DND-41 (cell line): ENCODE measurements at regions not wholly inside any gene's neighbourhood (a gene's known extent, or its start where the extent isn't known, plus 50 kb on each side); places are given as distances from the start of the nearest gene placed in this dataset.

ENCODE experiments used
- ATAC-seq: fragments of 200-7000 bp; cut with Tn5 transposase; 3 replicates; pipeline ENCODE4 v1.9.1; 2021; ENCODE audit warnings: low read depth; ENCODE audit not compliant: insufficient read depth
- DNase-seq: peaks from one replicate; pipeline ENCODE4 v3.0.0-alpha.2; 2020
- H2AFZ ChIP-seq: 2 replicates; pipeline ENCODE4 v1.6.0; 2012; ENCODE audit warnings: low read depth, low read length
- H3K27ac ChIP-seq: 2 replicates; pipeline ENCODE4 v1.5.1; 2012; ENCODE audit warnings: low read length, inconsistent platforms
- H3K27me3 ChIP-seq: fragments of 200-600 bp; sonication (generic); 2 replicates; pipeline ENCODE4 v1.6.0; 2012; ENCODE audit warnings: low read length, mild to moderate bottlenecking, inconsistent platforms; ENCODE audit not compliant: insufficient read depth, poor library complexity
- H3K36me3 ChIP-seq: 2 replicates; pipeline ENCODE4 v1.5.1; 2012; ENCODE audit warnings: low read length, inconsistent platforms; ENCODE audit not compliant: insufficient read depth
- H3K4me1 ChIP-seq: 2 replicates; pipeline ENCODE4 v1.5.1; 2012; ENCODE audit warnings: mild to moderate bottlenecking, low read length; ENCODE audit not compliant: insufficient read depth
- H3K4me2 ChIP-seq: 2 replicates; pipeline ENCODE4 v1.6.0; 2012; ENCODE audit warnings: mild to moderate bottlenecking, moderate library complexity, low read length, inconsistent platforms; ENCODE audit not compliant: insufficient read depth
- H3K4me3 ChIP-seq, 2 experiments: fragments of 200-600 bp in 1 of 2; shearing (Covaris generic) in 1 of 2; 2 replicates each; pipeline ENCODE4 v1.5.1; 2012 to 2016; ENCODE audit warnings: inconsistent platforms in 2 of 2, low read length in 2 of 2, mild to moderate bottlenecking in 2 of 2, low read depth in 1 of 2, moderate library complexity in 1 of 2
- H3K79me2 ChIP-seq: 2 replicates; pipeline ENCODE4 v1.6.0; 2012; ENCODE audit warnings: low read length, inconsistent platforms; ENCODE audit not compliant: insufficient read depth
- H3K9ac ChIP-seq: 2 replicates; pipeline ENCODE4 v1.6.0; 2012; ENCODE audit warnings: low read depth, mild to moderate bottlenecking, inconsistent platforms, low read length, moderate library complexity
- H3K9me3 ChIP-seq: 2 replicates; pipeline ENCODE4 v1.5.1; 2012; ENCODE audit warnings: low read length, moderate library complexity, mild to moderate bottlenecking, inconsistent platforms; ENCODE audit not compliant: insufficient read depth, severe bottlenecking
- H4K20me1 ChIP-seq: 2 replicates; pipeline ENCODE4 v1.6.0; 2012; ENCODE audit warnings: low read length; ENCODE audit not compliant: insufficient read depth
- EZH2 ChIP-seq: IDR thresholded peaks from 3 replicates; pipeline ENCODE4 v1.6.1; 2012; ENCODE audit warnings: borderline replicate concordance, low read depth, mild to moderate bottlenecking, moderate library complexity, low read length, inconsistent platforms; ENCODE audit not compliant: severe bottlenecking
- TF ChIP-seq, protein P1 (sequence below): IDR thresholded peaks from 2 replicates; pipeline ENCODE4 v1.5.1; 2012; ENCODE audit warnings: borderline replicate concordance, low read length, moderate library complexity, mild to moderate bottlenecking; ENCODE audit not compliant: poor library complexity, severe bottlenecking; ENCODE audit errors: extremely low read depth

DNA sequence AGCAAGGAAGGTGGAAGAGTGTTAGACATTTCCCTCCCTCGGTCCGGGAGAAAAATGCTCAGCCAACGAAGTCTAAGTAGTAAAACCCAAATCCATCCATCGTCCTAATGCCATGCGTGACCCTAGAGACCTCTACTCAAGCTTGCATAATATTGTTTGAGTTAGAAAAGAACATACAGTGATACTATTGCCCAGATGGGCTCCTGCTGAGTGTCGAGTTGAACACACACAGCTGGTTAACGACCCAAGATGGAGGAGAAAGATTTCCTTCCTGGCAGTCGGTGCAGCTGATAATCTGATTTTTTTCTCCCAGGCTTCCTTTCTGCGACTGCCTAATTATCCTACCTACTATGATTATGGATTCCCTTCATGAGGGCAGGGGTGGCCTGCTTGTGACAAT is 164.4 kb upstream of the KCNG1 start:
- no peaks in the 10 kb centered on the region for H3K4me1 ChIP-seq
- ATAC-seq (no peak), DNase-seq (no peak)
- no peak overlapping the region for H2AFZ ChIP-seq
- no peaks in the 10 kb centered on the region for H3K36me3 ChIP-seq
- no peak for TF ChIP-seq EZH2
- TF ChIP-seq, protein P1, sequence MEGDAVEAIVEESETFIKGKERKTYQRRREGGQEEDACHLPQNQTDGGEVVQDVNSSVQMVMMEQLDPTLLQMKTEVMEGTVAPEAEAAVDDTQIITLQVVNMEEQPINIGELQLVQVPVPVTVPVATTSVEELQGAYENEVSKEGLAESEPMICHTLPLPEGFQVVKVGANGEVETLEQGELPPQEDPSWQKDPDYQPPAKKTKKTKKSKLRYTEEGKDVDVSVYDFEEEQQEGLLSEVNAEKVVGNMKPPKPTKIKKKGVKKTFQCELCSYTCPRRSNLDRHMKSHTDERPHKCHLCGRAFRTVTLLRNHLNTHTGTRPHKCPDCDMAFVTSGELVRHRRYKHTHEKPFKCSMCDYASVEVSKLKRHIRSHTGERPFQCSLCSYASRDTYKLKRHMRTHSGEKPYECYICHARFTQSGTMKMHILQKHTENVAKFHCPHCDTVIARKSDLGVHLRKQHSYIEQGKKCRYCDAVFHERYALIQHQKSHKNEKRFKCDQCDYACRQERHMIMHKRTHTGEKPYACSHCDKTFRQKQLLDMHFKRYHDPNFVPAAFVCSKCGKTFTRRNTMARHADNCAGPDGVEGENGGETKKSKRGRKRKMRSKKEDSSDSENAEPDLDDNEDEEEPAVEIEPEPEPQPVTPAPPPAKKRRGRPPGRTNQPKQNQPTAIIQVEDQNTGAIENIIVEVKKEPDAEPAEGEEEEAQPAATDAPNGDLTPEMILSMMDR = no peak
- no peaks in the 10 kb centered on the region for H4K20me1 ChIP-seq
- H3K9me3 ChIP-seq = no peaks in the 10 kb centered on the region
- no peaks in the 10 kb centered on the region for H3K79me2 ChIP-seq
- no peak overlapping the region for H3K27ac ChIP-seq
- no peak overlapping the region for H3K4me3 ChIP-seq
- no peak overlapping the region for H3K9ac ChIP-seq
- H3K27me3 ChIP-seq = peaks cover 9% of the 10 kb centered on the region
- no peak overlapping the region for H3K4me2 ChIP-seq

DNA sequence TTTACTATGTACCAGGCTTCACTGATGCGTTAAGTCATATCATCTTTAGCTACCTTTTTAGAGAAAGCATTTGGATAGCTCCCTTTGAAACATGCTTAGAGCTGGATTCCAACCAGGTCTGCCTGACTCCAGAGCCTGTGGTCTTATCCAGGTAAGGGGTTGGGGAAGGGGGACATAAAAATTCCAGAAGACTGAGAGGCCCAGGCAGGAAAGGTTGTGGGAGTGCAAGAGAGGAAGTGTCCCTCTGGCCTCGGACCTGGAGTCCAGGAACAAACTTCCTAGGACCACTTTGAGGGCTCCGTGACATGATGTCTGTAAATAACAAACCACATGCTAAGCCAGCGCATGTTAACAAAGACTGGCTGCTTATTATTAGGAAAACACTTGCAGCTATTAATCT is 163.0 kb upstream of the KCNG1 start:
- Histone ChIP-seq H3K36me3 (no peaks in the 10 kb centered on the region), H3K79me2 (no peaks in the 10 kb centered on the region), H2AFZ (no peak overlapping the region), H3K9me3 (no peaks in the 10 kb centered on the region), H3K4me1 (no peaks in the 10 kb centered on the region), H3K4me3 (no peak overlapping the region), H3K27me3 (peaks cover 9% of the 10 kb centered on the region), H3K27ac (no peak overlapping the region), H3K9ac (no peak overlapping the region), H4K20me1 (no peaks in the 10 kb centered on the region), H3K4me2 (no peak overlapping the region)
- TF ChIP-seq, protein P1 = no peak
- DNase-seq = no peak
- no peak for ATAC-seq

DNA sequence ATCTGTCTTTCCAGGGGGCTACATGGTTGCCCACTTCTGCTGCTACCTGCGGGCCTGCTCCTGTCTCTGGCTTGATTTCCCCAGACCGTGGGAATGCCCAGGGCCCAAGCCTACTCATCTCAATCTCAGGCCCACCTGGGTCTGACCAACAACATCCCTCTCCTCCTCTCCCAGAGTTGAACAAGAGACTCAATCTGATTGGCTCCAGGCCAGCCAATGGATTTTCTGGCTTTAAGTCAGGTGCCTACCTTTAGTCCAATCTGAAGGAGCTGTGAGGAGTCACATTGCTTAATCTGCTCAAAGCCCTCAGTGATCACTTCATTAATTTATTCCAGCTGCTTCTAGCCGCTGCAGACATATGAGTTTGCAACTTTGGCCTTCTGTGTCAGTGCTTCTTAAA is 162.4 kb upstream of the KCNG1 start:
- no peaks in the 10 kb centered on the region for H3K4me1 ChIP-seq
- H3K4me3 ChIP-seq = no peak overlapping the region
- H3K27me3 ChIP-seq = peaks cover 9% of the 10 kb centered on the region
- DNase-seq (no peak), ATAC-seq (no peak)
- H4K20me1 ChIP-seq = no peaks in the 10 kb centered on the region
- H2AFZ ChIP-seq = no peak overlapping the region
- no peak overlapping the region for H3K27ac ChIP-seq
- no peak for TF ChIP-seq EZH2
- TF ChIP-seq, protein P1 = no peak
- H3K9me3 ChIP-seq = no peaks in the 10 kb centered on the region
- no peak overlapping the region for H3K4me2 ChIP-seq
- no peaks in the 10 kb centered on the region for H3K79me2 ChIP-seq
- H3K9ac ChIP-seq = no peak overlapping the region
- H3K36me3 ChIP-seq = no peaks in the 10 kb centered on the region

DNA sequence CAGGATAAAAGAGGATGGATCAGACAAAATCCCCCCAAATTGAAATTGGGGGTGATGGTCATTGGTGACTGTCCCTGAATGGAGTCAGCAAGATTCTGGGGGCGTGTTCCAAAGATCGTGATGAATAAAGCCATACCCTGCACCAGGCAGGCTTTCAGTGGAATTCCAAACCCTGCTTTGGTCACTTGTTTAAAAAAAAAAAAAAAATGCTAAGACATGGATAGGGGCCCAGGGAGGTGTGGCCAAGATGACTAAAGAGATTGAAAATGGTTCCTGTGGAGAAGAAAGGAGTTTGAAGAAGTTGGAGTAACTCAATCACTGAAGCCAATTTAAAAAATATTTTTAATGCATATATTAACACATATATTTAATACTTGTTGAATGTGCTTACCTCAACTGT is 161.4 kb upstream of the KCNG1 start:
- DNase-seq (no peak), ATAC-seq (no peak)
- Histone ChIP-seq H3K4me3 (no peak overlapping the region), H3K4me2 (no peak overlapping the region), H3K4me1 (no peaks in the 10 kb centered on the region), H3K36me3 (no peaks in the 10 kb centered on the region), H3K9me3 (no peaks in the 10 kb centered on the region), H2AFZ (no peak overlapping the region), H4K20me1 (no peaks in the 10 kb centered on the region), H3K79me2 (no peaks in the 10 kb centered on the region), H3K9ac (no peak overlapping the region), H3K27me3 (peaks cover 9% of the 10 kb centered on the region), H3K27ac (no peak overlapping the region)
- TF ChIP-seq EZH2 = no peak
- TF ChIP-seq, protein P1 = no peak
